Thyroid gland (tissue), 4 donors: ENCODE measurements at regions not wholly inside any gene's neighbourhood (a gene's known extent, or its start where the extent isn't known, plus 50 kb on each side); places are given as distances from the start of the nearest gene placed in this dataset.

Experiments used
- POLR2A ChIP-seq, 2 donors: fragments of 450-650 bp; IDR thresholded peaks; one replicate each; pipeline ENCODE4 v1.6.1; 2017; ENCODE audit warnings: antibody characterized with exemption in 2 of 2, mild to moderate bottlenecking in 2 of 2, moderate library complexity in 1 of 2
- TF ChIP-seq, protein P1 (sequence below), 6 experiments: fragments of 200-600 bp in 3 of 6; fragments of 450-650 bp in 3 of 6; sonication (generic) in 3 of 6; IDR thresholded peaks; one replicate each; pipeline ENCODE4 v1.5.1; 2016 to 2019; ENCODE audit warnings: antibody characterized with exemption in 6 of 6, mild to moderate bottlenecking in 2 of 6, inconsistent platforms in 1 of 6, moderate library complexity in 1 of 6

GRCh38 chr6:73884540-73884939, 188.5 kb downstream of the CD109 start:
- TF ChIP-seq, protein P1, sequence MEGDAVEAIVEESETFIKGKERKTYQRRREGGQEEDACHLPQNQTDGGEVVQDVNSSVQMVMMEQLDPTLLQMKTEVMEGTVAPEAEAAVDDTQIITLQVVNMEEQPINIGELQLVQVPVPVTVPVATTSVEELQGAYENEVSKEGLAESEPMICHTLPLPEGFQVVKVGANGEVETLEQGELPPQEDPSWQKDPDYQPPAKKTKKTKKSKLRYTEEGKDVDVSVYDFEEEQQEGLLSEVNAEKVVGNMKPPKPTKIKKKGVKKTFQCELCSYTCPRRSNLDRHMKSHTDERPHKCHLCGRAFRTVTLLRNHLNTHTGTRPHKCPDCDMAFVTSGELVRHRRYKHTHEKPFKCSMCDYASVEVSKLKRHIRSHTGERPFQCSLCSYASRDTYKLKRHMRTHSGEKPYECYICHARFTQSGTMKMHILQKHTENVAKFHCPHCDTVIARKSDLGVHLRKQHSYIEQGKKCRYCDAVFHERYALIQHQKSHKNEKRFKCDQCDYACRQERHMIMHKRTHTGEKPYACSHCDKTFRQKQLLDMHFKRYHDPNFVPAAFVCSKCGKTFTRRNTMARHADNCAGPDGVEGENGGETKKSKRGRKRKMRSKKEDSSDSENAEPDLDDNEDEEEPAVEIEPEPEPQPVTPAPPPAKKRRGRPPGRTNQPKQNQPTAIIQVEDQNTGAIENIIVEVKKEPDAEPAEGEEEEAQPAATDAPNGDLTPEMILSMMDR (IDR thresholded peaks at IDR 0.05): no peak
- no peak for TF ChIP-seq POLR2A (IDR thresholded peaks at IDR 0.05)
